ENCODE measurements at regions not wholly inside any gene's neighbourhood (a gene's known extent, or its start where the extent isn't known, plus 50 kb on each side); places are given as distances from the start of the nearest gene placed in this dataset.
A peak's percentile ranks its signal among the peaks of the same experiment; 100 is the strongest.
"Not testable (repeated sequence)": the region's sequence is repeated elsewhere in the genome, so short reads cannot be mapped to it uniquely, and the experiment has no call there.

DNA sequence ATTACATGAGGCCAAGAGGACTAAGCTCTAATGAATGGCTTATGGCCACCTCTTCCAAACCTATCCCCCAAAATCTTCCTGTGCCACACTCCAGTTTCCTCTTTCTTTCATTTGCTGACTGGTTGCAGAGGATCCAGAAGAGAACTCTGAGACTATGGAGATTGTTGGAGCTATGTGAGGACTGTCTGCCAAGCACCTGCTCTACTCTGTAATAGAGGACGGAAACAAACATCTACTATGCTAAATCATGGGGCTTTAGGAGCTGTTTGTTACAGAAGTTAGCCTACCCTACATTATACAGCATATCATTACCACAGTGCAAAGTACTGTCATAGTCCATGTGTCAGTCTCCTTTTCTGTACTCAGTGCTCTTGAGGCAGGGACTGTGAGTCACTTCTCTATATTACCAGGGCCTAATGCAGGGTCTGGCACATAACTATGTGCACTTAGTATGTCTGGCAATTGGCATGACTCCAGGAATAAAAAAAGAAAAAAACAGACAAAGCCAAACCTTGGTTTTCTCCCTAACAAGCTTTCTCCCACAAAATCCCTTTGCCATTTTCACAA lies 95.1 kb downstream of the RPAP3 start:
- DNase-seq: no peak

DNA sequence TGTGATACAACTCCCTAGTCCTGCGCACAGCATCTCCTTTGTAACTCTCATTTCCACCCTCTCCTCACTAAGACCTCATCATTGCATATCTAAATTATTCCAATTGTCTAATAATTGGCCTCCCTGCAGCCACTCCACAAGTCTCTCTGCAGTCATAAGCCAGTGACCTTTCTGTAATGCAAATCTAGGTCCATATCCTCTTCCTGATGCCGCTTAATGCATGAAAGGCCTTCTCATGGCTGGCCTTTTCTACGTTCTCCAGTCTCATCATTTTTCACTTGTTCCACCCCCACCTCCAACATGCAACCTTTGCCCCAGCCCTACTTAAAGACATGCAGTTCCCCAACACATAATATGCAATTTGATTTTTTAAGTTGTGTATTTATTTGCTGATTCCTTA lies 96.0 kb downstream of the RPAP3 start:
- DNase-seq: no peak

DNA sequence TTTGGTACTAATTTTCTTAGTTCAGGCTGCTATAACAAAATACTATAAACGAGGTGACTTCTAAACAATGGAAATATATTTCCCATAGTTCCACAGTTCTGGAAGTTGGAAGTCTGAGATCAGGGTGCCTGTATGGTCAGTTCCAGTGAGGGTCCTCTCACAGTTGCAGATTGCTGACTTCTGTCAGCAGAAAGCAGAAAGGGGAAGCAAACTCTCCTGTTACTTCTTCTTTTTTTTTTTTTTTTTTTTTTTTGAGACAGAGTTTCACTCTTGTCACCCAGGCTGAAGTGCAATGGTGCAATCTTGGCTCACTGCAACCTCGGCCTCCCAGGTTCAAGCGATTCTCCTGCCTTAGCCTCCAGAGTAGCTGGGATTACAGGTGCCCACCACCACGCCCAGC lies 97.2 kb downstream of the RPAP3 start:
- not testable (repeated sequence) for DNase-seq

DNA sequence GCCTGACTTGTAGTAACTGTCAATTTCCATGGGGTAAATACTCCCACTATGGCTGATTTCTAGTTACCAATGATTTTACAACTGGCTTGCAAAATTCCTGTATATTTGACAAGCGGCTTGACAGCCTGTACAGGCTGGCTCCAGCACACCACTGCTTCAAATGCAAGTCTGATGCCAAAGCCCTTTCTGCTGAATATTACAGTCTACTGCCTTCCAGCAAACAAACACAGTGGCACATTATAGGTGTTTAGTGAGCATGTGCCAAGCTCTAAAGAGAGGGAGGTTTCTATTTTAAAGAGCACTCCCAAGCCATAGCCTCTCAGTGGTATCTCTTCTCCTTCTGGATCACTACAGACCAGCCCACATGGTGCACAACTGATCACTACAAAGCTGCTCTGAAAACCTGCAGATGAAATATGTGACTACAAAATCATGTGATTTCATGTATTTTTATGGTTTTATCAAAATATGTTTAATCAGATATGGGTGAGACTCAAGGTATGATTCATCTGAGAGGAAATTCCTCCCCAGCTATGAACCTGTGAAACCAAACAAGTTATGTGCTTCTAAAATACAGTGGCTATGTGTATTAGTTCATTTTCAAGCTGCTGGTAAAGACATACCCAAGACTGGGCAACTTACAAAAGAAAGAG lies 101.5 kb downstream of the RPAP3 start:
- DNase-seq: no peak

DNA sequence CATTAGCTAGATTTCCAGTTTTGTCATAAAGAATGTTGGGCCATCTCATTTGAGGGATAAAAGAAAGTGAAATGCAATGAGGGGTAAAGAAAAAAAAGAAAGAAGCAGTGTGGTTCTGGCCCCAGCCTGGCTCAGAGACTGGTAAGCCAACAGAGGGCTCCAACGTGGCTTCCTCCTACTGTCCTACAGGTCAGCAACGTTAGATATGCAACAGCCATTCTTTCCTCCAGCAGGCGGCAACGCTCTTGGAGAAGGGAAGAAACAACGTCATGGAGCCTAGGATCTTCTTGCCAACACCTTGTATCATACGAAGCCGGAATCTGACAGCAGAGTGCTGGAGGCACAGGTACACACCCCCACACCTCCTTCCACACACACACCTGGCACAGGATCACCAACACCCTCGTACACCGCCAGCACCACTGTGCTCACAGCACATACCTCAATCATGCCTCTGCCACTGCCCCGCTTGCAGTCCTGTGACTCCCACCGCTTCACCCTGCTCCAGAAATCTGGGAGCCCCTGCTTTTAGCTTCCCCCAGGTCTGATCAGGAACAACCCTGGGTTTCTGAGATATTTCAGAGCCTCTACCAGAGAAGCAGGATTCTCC lies 102.8 kb downstream of the RPAP3 start:
- DNase-seq: no peak

DNA sequence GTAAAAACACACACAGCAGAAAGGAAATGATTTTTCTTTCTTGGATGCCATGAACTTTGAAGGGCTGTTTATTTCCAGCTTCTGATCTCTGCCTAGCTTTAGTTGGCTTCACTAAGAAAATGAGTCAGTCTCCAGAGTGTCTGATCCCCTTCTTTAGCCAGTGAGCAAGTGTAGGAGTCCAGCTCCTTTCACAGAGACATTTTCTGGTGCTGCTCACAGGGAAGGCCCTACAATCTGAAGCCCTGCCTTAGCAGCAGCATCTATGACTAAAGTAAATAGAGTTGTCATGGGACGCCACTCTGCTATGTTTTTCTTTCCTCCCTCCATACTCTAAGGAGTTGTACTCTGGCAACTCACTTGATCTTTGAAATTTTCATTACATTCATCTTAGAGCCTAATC lies 103.5 kb downstream of the RPAP3 start:
- no peak for DNase-seq

DNA sequence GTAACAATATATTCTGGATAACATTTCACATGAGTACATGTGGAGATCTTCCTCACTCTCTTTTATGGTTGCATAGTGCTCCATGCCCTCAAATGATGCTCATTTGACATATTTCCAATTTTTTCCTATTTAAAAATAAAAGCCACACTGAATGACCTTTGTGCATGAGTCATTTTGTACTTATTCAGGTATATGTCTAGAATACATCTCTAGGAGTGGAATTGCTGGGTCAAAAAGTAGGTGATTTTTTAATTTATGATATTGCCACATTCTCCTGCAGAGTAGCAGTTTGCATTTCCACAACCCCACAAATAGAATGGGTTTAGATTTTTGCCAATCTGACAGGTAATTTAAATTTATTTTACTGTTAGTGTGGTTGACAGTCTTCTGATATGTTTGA lies 104.8 kb downstream of the RPAP3 start:
- DNase-seq: no peak

DNA sequence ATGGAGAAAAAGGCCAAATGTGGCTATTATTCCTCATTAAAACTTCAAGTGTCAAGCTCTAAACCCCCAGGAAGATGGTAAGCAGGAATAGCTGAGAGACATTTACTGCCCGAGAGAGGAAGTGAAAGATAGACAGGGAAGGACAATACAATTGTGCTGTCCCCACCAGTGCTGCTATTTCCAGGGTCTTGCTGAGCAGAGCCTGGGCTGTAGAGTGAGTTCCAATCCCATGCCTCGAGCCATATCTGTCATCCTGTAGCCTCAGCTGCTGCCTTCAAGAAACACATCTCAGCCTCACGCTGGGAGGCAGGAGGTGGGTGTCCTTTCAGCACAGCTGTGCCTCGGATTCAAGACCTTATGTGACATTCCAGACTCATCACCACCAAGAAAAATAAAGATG lies 114.0 kb downstream of the RPAP3 start:
- DNase-seq: no peak

DNA sequence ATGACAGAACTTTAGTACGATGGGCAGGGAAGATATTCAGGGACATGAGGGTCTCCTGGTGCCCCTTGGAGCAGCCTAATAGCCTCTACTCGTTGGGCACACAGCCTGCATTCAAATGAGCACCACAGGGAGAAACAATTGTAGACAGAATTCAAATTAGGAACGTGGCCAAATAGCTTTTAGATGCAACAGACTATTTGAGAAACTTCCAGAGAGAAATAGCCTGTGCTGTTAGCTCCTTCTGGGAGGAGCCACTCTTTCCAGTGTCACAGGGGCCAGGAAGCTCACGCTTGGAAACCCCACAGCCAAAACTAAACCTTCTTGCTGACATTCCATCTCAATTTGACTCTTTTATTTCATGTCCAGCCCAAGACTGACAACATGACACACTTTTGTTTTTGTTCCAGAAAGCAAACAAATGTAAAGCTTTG lies 114.5 kb downstream of the RPAP3 start:
- peak; percentile 31 for DNase-seq

DNA sequence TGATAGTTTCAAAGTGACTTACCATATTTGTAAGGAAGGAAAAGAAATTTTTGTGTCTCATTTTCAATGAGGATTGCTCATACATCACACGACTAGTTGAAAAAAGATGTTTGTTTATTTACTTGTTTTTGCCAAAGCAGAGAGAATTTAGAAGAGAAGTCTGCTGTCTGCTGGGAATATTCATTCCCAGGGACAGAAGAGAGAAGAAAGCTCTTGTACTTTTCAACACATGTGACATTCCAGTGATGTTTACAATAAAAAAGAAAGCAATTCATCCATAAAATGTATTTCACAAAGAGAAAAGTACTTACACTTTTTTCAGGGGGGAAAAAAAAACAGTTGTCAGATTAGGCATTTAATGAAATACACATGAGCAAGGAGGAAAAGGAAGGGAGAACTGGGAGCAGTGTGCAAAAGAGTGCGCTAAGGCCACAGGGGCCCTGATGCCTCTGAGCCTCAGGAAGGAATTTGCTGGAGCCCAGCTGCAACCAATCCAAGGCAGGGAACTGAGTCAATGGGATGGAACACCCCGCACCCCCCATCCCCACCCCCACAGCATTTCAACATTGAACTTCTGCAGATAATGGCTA lies 115.0 kb downstream of the RPAP3 start:
- DNase-seq: peak; percentile 26

DNA sequence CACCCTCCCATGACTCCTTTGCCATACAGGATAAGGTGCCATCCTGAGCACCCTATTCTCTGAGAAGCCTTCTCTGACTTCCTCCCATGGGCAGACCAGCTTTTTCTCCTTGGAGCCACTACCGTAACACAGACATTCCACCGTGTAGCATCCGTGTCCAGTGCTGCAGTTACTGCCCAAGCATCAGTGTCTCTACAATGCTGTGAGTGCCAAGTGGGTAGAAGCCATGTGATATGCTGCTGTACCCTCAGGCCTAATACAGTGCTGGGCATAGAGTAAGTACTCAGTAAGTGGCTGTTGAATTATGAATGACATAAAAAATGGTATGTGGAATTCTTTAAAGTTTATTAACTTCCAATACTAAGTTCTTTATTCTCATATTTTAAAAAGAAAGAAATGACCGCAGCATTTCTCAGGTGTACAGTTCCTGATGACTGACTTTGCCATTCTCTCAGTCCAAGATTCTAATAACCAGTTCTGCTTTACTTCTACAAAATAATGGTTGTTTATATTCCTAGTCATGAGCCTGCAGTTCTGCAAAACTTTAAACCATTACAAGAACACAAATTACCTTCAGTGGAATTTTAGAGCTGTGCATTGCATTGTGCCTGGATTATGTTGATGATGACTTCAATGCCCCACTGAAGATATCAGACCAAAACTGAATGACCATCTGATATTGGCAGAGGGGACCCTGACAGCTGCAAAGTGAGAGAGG lies 118.7 kb downstream of the RPAP3 start:
- DNase-seq: no peak

DNA sequence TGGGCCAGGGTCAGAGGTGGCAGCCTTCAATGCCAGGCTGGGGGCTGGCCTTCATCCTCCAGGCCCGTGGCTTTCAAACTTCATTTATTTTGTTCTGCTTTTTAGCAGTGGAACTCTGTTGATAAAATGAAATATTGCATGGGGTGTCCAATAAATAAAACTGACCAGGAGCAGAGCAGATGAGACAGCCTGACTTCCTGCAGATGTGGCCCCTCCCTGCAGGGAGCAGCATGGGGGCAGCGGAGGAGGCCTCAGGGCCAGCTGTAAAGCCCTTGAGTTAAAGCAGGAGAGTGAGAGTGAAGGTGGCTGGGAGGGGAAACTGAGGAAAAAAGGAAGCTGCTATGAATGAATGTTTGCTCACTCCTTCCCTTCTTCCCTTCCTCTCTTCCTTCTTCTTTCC lies 120.3 kb downstream of the RPAP3 start:
- no peak for DNase-seq

DNA sequence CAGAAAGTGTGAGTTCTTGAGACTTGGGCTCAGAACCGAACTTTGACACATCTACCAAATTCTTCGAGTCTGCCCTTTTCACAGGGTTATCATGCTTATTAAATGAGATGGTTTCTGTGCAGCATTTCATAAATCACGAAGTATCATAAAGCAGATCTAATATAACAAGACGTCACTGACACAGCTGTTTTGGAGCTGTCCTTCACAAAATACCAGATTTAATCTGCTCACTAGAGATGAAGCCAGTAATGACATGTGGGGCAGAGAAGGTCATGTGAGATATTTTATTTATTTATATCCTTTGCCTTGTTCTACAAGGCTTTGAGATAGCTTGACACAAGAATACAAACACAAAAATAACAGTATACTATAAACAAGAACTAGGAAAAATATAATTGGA lies 127.0 kb downstream of the RPAP3 start:
- no peak for DNase-seq

DNA sequence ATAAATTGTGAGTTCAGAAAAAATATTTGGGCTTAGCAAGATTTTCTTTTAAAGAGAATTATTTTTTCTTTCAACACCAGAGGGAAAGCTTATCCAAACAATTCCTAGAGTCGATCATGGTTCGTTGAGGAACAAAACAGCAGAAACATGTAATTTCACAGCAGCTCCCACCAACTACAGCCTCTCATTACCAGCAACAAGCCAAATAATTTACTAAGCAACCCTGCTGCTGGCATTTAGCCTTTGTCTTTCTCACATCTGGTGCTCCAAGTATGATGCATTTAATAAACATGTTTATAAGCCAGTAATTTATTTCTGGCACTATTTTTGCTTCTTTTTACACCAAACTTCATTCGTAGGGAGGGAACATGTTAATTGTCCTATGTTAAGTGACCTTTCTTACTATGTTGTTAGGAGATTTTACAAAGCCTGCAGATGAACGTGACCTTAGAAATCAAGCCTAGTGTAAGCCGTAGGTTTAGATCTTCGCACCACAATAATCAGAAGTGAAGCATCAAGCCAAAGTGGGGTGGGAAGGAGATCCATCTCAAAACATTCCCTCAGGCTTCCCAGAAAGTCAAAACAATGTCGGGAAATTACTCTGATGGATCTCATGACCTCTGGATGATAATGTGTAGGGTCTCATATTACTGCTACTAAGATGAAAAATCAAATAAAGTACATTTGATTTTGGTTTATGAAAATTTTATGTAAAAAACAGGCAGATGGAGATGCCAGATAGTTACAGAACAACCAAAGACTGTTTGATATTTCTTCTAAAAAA lies 128.4 kb downstream of the RPAP3 start:
- DNase-seq: no peak

DNA sequence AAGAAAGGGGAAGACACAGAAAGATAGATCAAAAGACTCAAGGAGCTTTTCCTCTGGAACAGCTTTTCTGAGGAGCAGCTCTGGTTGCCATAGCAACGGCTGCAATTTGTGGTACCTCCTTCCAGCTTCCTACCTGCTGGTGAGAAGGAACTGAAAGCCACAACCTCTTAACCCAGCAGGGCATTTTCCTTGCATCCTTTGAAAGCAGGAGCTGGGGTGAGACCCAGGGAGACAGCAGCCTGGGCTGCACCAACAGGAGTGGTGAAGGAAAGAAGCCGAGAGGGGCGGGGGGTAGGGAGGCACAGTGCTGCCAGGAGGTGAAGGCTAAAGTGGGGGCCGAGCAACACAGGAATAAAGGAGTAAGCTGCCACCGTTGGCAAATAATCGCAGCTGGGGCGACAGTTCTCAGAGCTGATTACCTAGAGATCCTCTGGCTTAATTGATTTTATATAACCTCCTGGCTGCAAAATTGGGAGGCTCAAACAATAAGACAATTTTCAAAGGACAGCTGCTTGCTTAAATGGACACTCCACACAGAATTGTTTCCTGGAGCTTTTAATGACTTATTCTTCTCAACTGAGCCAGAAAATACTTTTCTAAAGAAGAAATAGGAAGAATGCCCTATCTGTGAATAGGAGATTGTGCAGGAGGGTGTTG lies 129.4 kb downstream of the RPAP3 start:
- DNase-seq: no peak

DNA sequence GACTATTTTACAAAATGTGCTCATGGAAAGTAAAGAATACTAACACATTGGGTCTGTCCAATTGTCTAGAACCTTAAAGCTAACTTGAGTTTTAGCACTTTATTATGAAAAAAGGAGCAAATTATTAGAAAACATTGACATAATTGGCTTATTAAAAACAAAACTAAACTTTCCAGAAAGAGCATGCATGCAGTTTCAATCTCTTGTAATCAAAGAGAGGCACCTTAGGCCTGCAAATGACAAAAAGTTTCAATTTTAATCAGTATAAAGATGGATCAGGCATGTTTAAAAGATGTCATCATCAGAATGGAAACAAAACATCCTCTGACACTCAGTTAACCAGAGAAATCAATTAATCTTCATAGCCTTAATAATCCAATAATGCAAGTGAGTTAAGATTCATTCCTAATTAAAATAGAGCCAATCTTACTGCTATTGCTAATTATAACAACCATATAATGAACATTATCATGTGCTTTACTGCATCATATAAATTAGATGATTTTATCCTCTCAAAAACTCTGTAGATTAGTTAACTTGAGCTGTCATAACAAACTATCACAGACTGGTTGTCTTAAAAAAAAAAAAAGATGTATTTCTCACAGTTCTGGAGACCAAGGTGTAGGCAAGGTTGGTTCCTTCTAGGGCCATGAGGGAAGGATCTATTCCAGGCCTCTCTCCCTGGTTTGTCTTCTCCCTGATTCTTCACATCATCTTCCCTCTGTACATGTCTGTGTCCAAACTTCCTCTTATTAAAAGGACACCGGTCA lies 131.4 kb downstream of the RPAP3 start:
- DNase-seq: no peak

DNA sequence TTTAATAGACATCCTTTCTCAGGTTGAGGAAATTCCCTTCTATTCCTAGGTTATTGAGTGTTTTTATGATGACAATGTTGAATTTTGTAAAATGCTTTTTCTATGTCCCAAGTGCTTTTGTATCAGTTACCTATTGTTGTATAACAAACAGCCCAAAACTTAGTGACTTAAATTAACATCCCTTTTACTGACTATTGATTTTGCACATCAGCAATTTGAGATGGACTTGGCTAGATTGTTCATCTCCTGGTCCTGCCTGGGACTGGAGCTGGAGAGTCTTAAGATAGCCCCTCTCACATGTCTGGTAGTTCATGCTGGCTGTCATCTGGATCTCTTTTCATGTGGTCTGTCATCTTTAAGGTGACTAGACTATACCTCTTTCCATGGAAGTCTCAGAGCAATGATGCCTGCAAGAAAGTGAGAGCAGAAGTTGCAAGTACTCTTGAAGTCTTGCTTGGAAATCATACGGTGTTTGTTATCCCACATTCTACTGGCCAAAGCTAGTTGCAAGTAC lies 132.6 kb downstream of the RPAP3 start:
- no peak for DNase-seq

DNA sequence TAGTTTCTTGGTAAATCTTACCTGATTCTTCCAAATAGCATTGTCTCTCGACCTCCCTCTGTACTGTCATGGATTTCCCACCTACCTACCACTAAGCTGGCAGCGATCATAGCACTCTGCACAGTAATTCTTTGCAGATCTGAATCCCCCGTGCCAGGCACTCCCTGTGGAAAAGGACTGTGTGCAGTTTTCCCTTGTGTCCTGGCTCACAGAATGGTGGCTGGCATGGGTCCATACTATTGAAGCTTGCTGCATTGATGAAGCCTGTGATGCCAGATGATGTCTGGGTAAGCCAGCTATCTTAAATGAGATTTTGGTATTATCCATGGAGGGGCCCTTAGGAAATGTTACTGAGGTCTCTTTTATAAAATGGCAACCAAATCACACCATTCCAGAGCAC lies 135.7 kb downstream of the RPAP3 start:
- no peak for DNase-seq

DNA sequence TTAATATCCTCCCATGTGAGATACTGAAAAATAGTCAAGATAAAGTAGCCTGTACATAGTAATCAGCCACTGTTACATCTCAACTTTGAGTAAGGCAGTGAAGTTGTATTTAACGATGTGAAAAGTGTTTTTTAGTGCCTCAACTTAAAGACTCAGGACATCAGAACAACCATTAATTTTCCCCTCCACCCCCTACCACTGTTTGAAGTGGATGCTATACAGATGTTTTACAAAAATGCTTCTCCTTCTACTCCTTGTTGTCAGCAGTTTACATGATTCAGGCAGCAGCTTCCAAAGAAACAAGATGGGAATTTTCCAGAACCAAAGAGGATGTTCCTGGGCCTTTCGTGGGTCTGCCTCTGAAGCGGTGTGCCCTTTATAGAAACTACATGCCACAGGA lies 143.6 kb downstream of the RPAP3 start:
- no peak for DNase-seq

DNA sequence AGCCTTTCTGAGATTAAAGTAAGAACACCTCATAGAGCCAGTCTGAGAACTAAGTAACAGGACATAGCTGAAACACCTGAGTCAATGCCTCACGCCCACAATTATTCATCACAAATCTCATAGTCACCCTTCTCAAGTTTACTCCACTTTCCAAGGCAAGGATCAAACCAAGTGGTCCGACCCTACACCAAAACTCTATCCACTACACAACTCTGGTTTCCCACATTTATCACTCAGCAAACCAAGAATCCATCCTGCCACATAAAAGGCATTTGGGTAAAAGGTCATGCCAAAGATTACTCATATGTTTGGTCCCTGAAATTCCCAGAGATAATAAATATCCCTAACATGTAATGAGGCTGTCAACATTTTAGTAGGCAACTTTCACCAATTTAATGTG lies 144.1 kb downstream of the RPAP3 start:
- DNase-seq: peak; percentile 9

DNA sequence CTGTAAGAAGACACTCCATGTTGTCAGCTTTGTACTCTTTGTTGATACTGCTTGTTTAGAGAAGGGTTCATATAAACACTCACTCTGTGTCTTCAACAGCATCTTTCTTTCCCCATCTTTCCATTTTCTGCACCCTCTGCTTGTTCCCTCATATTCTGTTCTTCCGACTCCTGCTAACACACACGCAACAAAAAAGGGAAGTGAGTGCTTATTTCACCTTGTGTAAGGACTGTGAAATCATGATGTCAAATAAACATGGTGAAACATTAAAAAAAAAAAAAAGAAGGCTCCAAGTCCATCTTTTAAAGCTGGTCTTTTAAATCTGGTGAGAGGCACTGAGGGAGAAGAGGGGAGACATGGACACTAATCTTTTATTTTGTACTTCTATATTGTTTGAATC lies 145.4 kb downstream of the RPAP3 start:
- DNase-seq: no peak

Data from fibroblast of upper back skin (primary cell).